ENCODE measurements at regions not wholly inside any gene's neighbourhood (a gene's known extent, or its start where the extent isn't known, plus 50 kb on each side); places are given as distances from the start of the nearest gene placed in this dataset.

DNA sequence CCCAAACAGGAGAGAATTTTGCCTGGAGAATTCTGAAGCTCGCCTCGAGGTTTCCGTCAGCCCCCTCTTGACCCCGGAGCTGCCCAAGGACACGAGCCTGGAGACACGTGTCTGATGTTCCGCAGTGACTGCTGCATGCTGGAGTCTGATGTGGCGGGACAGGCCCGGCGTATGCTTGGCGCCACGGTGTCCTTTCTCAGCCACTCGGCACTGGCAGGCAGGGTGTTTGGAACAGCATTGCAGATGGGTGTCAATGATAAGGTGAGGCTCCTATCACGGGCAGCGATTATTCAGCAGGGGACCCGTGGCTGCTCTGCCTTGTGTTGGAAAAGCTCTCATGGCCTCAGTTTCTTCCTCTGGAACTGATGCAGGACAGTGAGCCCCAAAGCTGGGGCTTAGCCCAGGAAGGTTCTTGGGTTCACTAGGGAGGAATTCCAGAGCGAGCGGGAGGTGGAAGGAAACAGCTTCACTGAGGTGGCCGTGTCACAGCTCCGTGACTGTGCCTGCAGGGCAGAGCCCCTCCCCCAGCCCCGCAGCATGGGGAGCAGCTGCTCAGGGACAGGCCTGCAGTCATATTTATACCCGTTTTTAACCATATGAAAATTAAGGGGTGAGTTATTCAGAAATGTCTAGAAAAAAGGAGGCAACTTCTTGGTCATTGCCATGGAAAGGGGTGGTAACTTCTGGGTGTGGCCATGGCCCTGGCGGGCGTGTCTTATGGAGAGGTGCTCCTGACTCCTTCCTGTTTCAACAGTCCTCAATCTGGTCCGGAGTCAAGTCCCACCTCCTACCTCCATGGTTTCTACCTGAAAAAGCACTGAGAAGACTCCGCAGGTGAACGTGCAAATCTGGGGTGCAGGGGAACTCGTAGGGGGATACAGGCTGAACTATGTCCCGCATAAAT lies 123.4 kb downstream of the SIK1 start:
- no peak for DNase-seq (ENCODE audit: low read depth, low spot score)

- DNase-seq (ENCODE audit: low read depth, low spot score), result no peak
Observed at GRCh38 chr21:43302769-43303168, 124.2 kb downstream of the SIK1 start.

DNA sequence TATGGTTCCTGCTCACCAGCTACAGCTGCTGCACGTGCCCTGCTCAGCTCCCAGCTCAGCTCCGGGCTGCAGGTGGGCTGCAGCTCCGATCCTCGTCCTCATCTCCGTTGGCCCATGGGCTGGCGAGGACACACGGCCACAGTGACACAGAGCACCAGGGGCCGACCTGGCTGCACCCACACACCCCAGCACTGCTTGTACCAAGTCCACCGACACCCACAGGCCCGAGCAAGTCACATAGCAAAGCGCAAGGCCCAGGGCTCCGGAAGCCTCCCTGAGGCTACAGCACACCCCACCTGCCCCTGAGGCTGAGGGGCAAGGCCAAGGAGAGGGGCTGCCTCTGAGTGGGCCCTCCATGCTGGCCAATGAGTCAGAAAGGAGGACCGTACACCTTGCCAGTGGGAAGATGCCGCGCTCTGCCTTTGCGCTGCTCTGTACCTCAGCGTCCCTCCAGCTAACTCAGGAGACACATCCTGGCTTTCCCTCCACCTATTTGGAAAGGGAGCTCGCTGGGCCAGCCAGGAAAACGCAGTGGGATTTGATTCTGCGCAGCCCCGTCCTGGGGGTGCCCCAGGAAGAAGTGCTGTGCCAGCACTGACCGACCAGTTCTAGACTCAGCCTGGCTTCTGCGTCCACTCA lies 124.8 kb downstream of the SIK1 start:
- DNase-seq (ENCODE audit: low read depth, low spot score), result no peak

DNA sequence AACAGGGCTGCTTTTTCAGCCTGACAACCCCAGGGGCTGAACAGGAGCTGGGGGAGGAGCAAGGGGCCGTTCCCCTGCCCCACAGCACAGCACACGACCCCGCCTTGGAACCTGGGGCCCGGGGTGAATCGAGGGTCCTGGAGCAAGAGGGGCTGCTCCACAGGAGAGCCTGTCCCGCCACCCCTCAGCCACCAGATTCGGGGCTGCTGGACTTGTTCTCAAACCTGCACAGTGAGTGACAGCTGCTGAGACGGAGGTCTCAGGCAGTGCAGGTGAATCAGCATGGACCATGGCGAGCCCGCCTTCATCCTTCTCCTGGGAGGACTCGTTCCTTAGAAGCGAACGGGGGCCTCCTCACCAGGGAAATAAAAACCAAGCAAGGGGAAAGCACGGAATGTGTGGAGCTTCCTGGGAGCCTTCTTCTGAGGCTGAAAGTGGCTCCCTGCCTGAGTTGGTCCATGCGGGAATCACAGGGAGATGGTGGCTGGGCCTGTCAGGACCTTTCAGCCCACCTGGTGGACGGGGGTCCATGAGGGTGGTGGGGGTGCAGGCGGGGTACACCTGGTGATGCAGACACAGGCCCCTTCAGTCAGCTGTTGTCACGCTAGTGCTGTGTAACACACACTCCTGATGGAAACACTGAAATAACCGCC lies 125.4 kb downstream of the SIK1 start:
- DNase-seq (ENCODE audit: low read depth, low spot score), result no peak

DNA sequence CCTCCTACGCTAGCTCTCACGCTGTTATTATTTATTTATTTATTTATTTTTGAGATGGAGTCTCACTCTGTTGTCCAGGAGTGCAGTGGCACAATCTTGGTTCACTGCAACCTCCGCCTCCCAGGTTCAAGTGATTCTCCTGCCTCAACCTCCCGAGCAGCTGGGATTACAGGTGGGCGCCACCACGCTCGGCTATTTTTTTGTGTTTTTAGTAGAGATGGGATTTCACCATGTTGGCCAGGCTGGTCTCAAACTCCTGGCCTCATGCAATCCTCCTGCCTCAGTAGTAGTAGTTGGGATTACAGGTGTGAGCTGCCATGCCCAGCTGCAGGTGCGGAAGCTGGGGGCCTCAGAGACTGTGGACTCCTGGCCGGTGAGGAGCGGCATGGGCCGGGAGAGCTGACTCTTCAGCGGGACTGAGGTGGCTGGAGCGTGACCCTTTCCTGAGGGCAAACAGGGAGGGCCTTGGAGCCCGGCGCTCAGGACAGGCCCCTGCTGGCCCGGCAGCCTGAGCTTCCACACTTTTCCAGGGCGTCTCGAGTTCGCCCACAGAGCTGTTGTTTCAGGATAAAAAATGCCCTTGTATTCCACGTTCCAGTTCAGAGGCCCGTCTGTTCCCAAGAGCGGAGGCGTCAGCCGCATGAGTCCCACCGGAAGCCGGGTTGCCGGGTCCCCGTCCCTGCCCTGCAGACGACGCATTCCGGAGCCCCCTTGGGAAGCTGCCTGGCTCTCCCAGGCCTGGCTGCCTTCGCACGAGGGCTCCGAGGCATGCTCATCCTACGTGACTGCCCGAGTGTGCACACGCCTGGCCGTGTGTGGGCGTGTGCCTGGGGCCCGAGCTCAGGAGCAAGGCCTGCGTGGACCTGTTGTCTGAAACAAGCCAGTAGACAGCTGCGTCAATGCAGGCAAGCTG lies 126.2 kb downstream of the SIK1 start:
- DNase-seq (ENCODE audit: low read depth, low spot score), result no peak

- DNase-seq (ENCODE audit: low read depth, low spot score), result no peak
Observed at GRCh38 chr21:43299441-43300277, 127.3 kb downstream of the SIK1 start.

- DNase-seq (ENCODE audit: low read depth, low spot score), result no peak
Observed at GRCh38 chr21:43298546-43299440, 128.1 kb downstream of the SIK1 start.

DNA sequence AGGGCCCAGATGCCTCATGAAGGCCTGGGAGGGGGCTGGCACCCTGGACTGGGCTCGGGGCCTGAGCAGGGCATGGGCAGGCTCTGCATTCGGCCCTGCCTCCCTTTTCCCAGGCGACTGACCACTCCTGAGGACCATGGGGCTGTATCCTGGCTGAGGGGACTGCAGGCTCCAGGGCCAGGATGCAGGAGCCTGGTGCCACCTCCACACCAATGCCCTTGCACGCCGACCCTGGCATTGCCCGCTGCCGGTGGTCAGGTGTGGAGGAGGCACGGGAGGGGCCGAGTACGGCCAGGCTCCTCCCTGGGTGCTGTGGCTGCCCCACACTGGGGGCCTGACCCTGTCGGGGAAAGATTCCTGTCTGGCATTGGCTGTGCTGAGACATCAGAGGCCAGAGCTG lies 128.9 kb downstream of the SIK1 start:
- no peak for DNase-seq (ENCODE audit: low read depth, low spot score)

DNA sequence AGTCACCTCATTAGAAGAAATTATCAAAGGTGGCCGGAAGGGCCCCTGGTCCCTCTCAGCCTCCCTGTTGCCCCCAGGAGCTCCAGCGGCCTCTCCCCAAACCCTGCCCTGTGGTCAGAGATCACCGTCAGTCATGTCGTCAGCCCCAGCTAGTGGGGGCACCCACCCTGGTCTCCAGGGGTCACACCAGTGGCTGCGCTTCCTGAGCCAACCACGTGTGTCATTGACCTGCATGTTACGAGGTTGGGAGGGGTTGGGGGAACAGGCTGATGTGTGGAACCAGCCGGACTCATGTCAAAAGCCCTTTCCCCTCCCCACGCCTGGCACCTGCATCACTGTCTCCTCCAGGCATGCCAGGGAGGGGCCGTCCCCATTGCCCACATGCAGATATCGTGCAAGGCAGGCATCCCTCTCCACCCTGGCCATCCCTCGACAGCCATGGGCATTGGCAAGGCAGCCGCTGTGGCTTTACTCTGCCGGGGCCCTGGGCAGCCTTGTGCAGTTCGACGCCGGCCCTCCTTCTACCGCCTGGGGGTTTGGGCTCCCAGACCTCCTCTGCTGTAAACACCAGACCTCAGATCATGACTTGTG lies 128.7 kb downstream of the CRYAA start:
- no peak for DNase-seq (ENCODE audit: low read depth, low spot score)

- no peak for DNase-seq (ENCODE audit: low read depth, low spot score)
Observed at GRCh38 chr21:43295066-43295958, 126.5 kb downstream of the CRYAA start.

DNA sequence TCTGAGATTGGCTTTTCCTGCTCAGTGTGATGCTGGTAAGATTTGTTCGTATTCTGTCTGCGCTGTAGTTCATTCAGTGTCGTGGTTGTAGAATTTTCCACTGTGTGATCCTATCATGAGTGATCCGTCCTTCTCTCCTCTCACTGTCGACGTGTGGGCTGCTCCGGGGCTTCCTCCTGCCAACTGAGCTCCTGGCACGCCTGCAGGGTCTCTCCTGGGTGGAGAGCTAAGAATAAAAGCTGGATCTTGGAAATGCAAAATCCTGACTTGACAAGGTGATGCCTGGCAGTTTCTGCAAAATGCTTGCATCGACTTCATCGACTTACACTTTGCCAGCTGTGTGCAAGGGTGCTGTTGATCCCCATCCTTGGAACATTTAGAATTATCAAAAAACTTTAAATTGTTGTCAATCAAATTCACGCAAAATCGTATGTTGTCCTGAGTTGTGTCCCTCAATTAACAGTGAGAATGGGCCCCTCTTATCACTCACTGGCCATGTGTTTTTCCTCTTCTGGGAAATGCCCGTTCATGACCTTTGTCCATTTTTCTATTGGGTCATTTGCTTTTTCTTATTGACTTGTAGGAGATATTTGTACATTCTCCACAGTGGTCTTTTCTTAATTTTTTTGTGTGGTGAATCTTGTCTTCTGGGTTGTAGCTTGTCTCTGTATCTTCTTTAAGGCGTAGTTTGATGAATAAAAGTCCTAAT lies 125.5 kb downstream of the CRYAA start:
- no peak for DNase-seq (ENCODE audit: low read depth, low spot score)

- DNase-seq (ENCODE audit: low read depth, low spot score), result no peak
Observed at GRCh38 chr21:43292866-43293142, 124.0 kb downstream of the CRYAA start.

DNA sequence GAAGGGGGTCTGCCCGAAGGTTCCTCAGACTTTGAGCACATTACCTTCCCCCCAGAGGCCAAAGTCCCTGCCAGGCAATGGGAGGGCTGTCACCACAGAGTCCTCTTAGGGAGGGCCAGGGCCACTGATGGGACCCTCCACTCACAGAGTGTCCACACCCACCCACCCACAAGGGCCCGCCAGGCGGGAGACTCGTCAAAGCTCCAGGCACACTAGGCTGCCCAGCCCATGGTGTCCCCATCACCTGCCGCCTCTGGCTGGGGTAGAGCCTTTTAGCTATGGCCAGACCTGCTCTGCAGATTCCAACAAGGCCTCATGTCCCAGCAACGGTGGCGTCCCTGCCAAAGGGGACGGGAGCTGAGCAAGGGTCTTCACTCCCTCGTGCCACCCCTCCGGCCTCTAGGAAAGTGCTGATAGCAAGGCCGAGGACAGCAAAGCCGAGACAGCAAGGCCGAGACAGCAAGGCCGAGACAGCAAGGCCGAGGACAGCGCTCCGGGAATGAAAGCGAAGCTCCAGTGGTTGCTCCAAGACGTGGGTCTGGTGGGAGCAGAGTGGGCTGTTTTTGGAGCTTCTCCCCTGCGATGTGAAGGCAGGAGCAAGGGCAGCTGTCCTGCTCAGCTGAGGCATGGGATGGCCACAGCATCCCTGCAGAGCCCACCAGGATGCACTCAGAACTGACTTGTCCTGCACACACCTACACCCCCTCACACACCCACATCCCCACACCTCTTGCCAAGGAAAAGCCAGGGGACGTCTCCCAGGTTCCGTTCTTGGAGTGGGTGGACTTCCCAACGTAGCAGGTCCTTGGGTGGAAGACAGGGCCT lies 123.4 kb downstream of the CRYAA start:
- no peak for DNase-seq (ENCODE audit: low read depth, low spot score)

DNA sequence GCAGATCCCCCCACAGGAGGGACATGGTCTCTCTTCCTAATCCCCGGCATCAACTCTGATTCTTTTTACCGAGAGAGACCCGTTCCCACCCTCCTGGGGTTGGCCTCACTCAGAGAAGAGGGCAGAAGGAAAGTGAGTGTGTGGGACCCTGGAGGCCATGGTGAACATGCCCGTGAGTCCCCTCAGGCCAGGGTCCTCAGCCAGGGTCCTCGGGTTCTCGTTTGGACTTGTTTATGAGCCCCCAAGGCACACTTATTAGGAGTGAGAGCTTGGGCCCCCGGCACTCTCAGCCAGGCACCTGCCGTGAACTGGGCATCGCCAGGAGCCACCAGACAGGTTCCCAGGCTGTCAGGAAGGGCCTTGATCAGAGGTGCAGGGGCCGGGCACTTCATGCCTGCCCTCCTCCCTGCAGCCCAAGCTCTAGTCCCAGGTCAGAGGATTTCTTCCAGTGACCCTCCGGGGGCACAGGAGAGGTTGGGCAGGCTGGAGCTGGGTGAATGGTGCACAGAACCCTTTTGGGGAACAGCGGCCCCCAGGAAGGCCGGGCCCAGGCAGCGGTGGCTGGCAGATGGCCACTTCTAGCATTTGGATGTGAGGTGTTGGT lies 122.6 kb downstream of the CRYAA start:
- DNase-seq (ENCODE audit: low read depth, low spot score), result no peak

- no peak for DNase-seq (ENCODE audit: low read depth, low spot score)
Observed at GRCh38 chr21:43290421-43291346, 121.9 kb downstream of the CRYAA start.

Measured in smooth muscle cell of the brain vasculature (primary cell).